Stimulated activated CD4-positive, alpha-beta T cell treated with anti-CD3 and anti-CD28 coated beads, Interleukin-12 subunit alpha, Interleukin-12 subunit beta, amount 100 ng/mL, for 48 hours (primary cell): ENCODE measurements at regions not wholly inside any gene's neighbourhood (a gene's known extent, or its start where the extent isn't known, plus 50 kb on each side); places are given as distances from the start of the nearest gene placed in this dataset.

Source experiments
- DNase-seq, 3 donors: peaks; one replicate each; pipeline ENCODE4 v3.0.0-alpha.2; 2020; ENCODE audit warnings: low read depth in 2 of 3, low spot score in 1 of 3

GRCh38 chr11:39304586-39304985 lies 2154.9 kb downstream of the LRRC4C start:
- DNase-seq: no peak

GRCh38 chr11:39294648-39295047 lies 2164.8 kb downstream of the LRRC4C start:
- DNase-seq: no peak

GRCh38 chr11:39288011-39288410 lies 2171.4 kb downstream of the LRRC4C start:
- no peak for DNase-seq

- DNase-seq: no peak
Measured at GRCh38 chr11:39268176-39268690, 2191.2 kb downstream of the LRRC4C start.

- no peak for DNase-seq
Measured at GRCh38 chr11:39255648-39256047, 2203.8 kb downstream of the LRRC4C start.

GRCh38 chr11:39249566-39250365 lies 2209.7 kb downstream of the LRRC4C start:
- no peak for DNase-seq

GRCh38 chr11:39247570-39248137 lies 2211.8 kb downstream of the LRRC4C start:
- no peak for DNase-seq

- no peak for DNase-seq
Measured at GRCh38 chr11:39239553-39239952, 2219.9 kb downstream of the LRRC4C start.

- no peak for DNase-seq
Measured at GRCh38 chr11:39236916-39237315, 2222.5 kb downstream of the LRRC4C start.

- no peak for DNase-seq
Measured at GRCh38 chr11:39221550-39222138, 2237.8 kb downstream of the LRRC4C start.

- no peak for DNase-seq
Measured at GRCh38 chr11:39220501-39221230, 2238.8 kb downstream of the LRRC4C start.

GRCh38 chr11:39220069-39220468 lies 2239.4 kb downstream of the LRRC4C start:
- no peak for DNase-seq

- DNase-seq: no peak
Measured at GRCh38 chr11:39209981-39210380, 2249.5 kb downstream of the LRRC4C start.

- DNase-seq: no peak
Measured at GRCh38 chr11:39205236-39205995, 2254.0 kb downstream of the LRRC4C start.

GRCh38 chr11:39192671-39193070 lies 2266.8 kb downstream of the LRRC4C start:
- DNase-seq: no peak

- no peak for DNase-seq
Measured at GRCh38 chr11:39190751-39191150, 2268.7 kb downstream of the LRRC4C start.

GRCh38 chr11:39177678-39178077 lies 2281.8 kb downstream of the LRRC4C start:
- DNase-seq: no peak

GRCh38 chr11:39174965-39175364 lies 2284.5 kb downstream of the LRRC4C start:
- DNase-seq: no peak

- no peak for DNase-seq
Measured at GRCh38 chr11:39174196-39174595, 2285.3 kb downstream of the LRRC4C start.

- no peak for DNase-seq
Measured at GRCh38 chr11:39165021-39165420, 2294.4 kb downstream of the LRRC4C start.

GRCh38 chr11:39149214-39149613 lies 2310.2 kb downstream of the LRRC4C start:
- no peak for DNase-seq
